Heart right ventricle (tissue), 16 donors: ENCODE measurements at regions not wholly inside any gene's neighbourhood (a gene's known extent, or its start where the extent isn't known, plus 50 kb on each side); places are given as distances from the start of the nearest gene placed in this dataset.

Experiments
- ATAC-seq, 8 donors: fragments of 200-7000 bp; cut with Tn5 transposase; one replicate each; pipeline ENCODE4 v1.9.1; 2020; ENCODE audit warnings: mild to moderate bottlenecking in 8 of 8, moderate library complexity in 8 of 8, moderate number of reproducible peaks in 1 of 8
- DNase-seq, 2 donors: peaks; one replicate each; pipeline ENCODE4 v3.0.0-alpha.2; 2020
- H3K27ac ChIP-seq, 10 donors: fragments of 200-600 bp; sonication (generic) in 2 of 10; one replicate each; pipeline versions ENCODE4 v1.5.0 to v1.8.0; 2020 to 2022; ENCODE audit warnings: mild to moderate bottlenecking in 3 of 10
- H3K27me3 ChIP-seq, 7 donors: fragments of 200-600 bp; one replicate each; pipeline ENCODE4 v1.8.0; 2021 to 2022; ENCODE audit warnings: mild to moderate bottlenecking in 2 of 7
- H3K36me3 ChIP-seq, 9 donors: fragments of 200-600 bp; sonication (generic) in 1 of 9; one replicate each; pipeline versions ENCODE4 v1.5.0 to v1.8.0; 2020 to 2022; ENCODE audit warnings: mild to moderate bottlenecking in 2 of 9
- H3K4me1 ChIP-seq, 9 donors: fragments of 200-600 bp; sonication (generic) in 1 of 9; one replicate each; pipeline versions ENCODE4 v1.5.0 to v1.8.0; 2020 to 2022; ENCODE audit warnings: mild to moderate bottlenecking in 4 of 9
- H3K4me3 ChIP-seq, 10 donors: fragments of 200-600 bp; sonication (generic) in 2 of 10; one replicate each; pipeline versions ENCODE4 v1.5.0 to v1.8.0; 2020 to 2022; ENCODE audit warnings: mild to moderate bottlenecking in 7 of 10, moderate library complexity in 2 of 10
- H3K9me3 ChIP-seq, 11 donors: fragments of 200-600 bp in 10 of 11; sonication (generic) in 2 of 11; one replicate each; pipeline versions ENCODE4 v1.5.0 to v1.8.0; 2013 to 2022; ENCODE audit warnings: mild to moderate bottlenecking in 2 of 11, control low read depth in 1 of 11, moderate library complexity in 1 of 11
- CTCF ChIP-seq, 9 donors: fragments of 200-600 bp; sonication (generic) in 2 of 9; IDR thresholded peaks; one replicate each; pipeline versions ENCODE4 v1.5.0 to v1.8.0; 2021 to 2022; ENCODE audit warnings: antibody characterized with exemption in 9 of 9, mild to moderate bottlenecking in 5 of 9, moderate library complexity in 1 of 9
- WGBS, 2 donors: extraction: QIAGEN DNeasy Blood & Tissue Kit; methylation state at CpG; one replicate each; pipeline ENCODE4 v1.1.7; 2013; ENCODE audit warnings: inconsistent platforms in 1 of 2; 5-methylcytosine and 5-hydroxymethylcytosine counted together
- intact Hi-C, 10 donors: fragments of 100-400 bp; cut with DNase I; formaldehyde crosslinking; loops; one replicate each; pipeline versions ENCODE4 v1.11.1 to v1.14.2; 2022
- donor health status: Arrhythmogenic right ventricular cardiomyopathy.
- donor health status: ischemic (EF 13 %, LVEDD 7.1; RV severe dilation, severe dysfunction).
- donor health status: healthy with polysubstance abuse.
- donor health status: DM: no; HTN: yes; CAD: no.
- donor health status: DM: no; HTN: no; CAD: no.
- donor health status: ischemic (EF 25% LVEDD 6.9; RV normal size, moderate dysfunction).
- donor health status: ischemic (EF 25% LVEDD 5.7; RV mildly dilated, moderate dysfunction).
- donor health status: healthy.
- donor health status: DM: yes; HTN: yes; CAD: no.
- donor health status: Ischemic cardiomyopathy.
- donor health status: ischemic (EF 35%, LVEDD 5.7; RV mildly dilated, moderate dysfunction).
- donor health status: nonischemic (EF 11% LVEDD 7.7; RV severe dilation, severe dysfunction).
- donor health status: DM: yes; HTN: yes; CAD: no.
- donor health status: PGD.
- donor health status: ischemic (EF 29% LVEDD 5.4; RV normal size, mild dysfunction).
- donor health status: nonischemic (EF 23%, LVEDD 6.1; RV moderate dilation, normal function).

- ATAC-seq = no peak
Observed at GRCh38 chr14:65972346-65972870, 513.8 kb upstream of the CCDC196 start.

GRCh38 chr14:65972891-65973290 is 513.3 kb upstream of the CCDC196 start:
- Histone ChIP-seq H3K4me1 (no peaks in the 10 kb centered on the region), H3K27ac (no peak overlapping the region), H3K4me3 (no peak overlapping the region), H3K36me3 (no peaks in the 10 kb centered on the region), H3K9me3 (no peaks in the 10 kb centered on the region), H3K27me3 (peaks cover 0 to 18% (median 3%) of the 10 kb centered on the region in 7 donors)
- no peak for ATAC-seq
- intact Hi-C loops = no loop called here
- no peak for TF ChIP-seq CTCF (IDR thresholded peaks at IDR 0.05)
- WGBS, 2 donors = 57 to 65% methylated on average over 3 of the region's 3 CpGs
- no peak for DNase-seq

More at GRCh38 chr14:65972346-65972870, 513.8 kb upstream of the CCDC196 start:
- Histone ChIP-seq H3K27me3 (peaks cover 0 to 23% (median 3%) of the 10 kb centered on the region in 7 donors), H3K4me3 (no peak overlapping the region), H3K9me3 (no peaks in the 10 kb centered on the region), H3K27ac (no peak overlapping the region), H3K36me3 (no peaks in the 10 kb centered on the region), H3K4me1 (no peaks in the 10 kb centered on the region)
- no peak for TF ChIP-seq CTCF (IDR thresholded peaks at IDR 0.05)
- intact Hi-C loops = no loop called here
- WGBS, 2 donors = 66 to 67% methylated on average over 4 of the region's 4 CpGs
- no peak for DNase-seq

DNA sequence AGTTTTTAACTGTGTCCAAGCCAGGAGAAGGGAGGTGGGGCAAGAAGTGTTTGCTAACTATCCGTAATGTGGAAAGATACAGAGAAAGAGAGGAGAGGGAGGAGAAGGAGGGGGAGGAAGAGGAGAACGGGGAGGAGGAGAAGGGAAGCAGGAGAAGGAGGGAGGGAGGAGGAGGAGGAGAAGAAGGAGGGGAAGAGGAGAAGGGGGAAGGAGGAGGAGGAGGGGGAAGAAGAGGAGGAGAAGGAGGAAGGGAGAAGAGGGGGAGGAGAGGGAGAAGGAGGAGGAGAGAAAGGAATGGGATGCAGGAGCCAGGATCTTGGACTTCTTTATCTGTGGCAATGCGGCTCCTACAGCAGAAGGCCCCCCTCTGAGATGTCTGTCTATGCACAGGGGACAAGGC is 510.3 kb upstream of the CCDC196 start:
- 36 to 43% methylated on average over 3 of the region's 3 CpGs for WGBS, 2 donors
- no peak for ATAC-seq
- Histone ChIP-seq H3K4me1 (no peaks in the 10 kb centered on the region), H3K9me3 (peaks cover 0 to 12% (median 3%) of the 10 kb centered on the region in 11 donors), H3K27me3 (peaks cover 0 to 8% (median 0%) of the 10 kb centered on the region in 7 donors), H3K27ac (no peak overlapping the region), H3K4me3 (no peak overlapping the region), H3K36me3 (no peaks in the 10 kb centered on the region)
- DNase-seq = no peak
- no peak for TF ChIP-seq CTCF (IDR thresholded peaks at IDR 0.05)
- intact Hi-C loops = no loop called here

DNA sequence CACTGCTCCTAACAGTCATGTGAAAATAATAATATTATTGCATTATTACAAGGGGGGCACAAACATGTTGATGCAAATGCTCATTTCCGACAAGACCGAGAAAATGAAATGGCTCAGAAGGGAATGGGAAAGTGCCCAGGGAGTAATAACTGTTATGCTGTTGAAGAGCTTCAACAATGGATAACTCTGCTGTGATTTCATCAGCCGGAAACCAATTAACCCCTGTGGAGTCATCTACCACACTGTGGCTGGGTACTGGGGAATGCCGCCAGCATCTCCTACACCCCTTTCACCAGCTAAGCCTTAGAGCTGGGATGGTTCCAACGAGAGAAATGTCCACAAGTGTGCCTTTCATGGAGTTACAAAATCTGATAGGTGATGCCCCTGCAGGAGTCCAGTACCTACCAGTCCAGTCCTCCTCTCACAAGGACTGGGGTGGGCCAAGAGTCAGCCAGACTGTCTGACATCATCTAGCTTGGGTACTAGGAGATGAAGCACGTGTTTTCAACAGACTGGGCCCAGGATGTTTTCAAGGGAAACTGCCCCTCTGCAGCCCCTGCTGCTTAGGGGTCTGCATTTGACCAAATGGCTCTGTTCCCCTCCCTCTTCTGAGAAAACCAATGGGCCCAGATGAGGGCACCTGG is 509.3 kb upstream of the CCDC196 start:
- Histone ChIP-seq H3K4me1 (peaks cover 0 to 4% (median 0%) of the 10 kb centered on the region in 9 donors), H3K4me3 (no peak overlapping the region), H3K27me3 (peaks cover 0 to 8% (median 0%) of the 10 kb centered on the region in 7 donors), H3K9me3 (peaks cover 0 to 12% (median 3%) of the 10 kb centered on the region in 11 donors), H3K36me3 (no peaks in the 10 kb centered on the region), H3K27ac (no peak overlapping the region)
- ATAC-seq (no peak), DNase-seq (no peak)
- TF ChIP-seq CTCF (IDR thresholded peaks at IDR 0.05) = no peak
- intact Hi-C loops = no loop called here
- 83 to 88% methylated on average over 6 of the region's 6 CpGs for WGBS, 2 donors
